HG03039 (cell line): ENCODE measurements at regions not wholly inside any gene's neighbourhood (a gene's known extent, or its start where the extent isn't known, plus 50 kb on each side); places are given as distances from the start of the nearest gene placed in this dataset.
"Not testable (repeated sequence)": the region's sequence is repeated elsewhere in the genome, so short reads cannot be mapped to it uniquely, and the experiment has no call there.

Experiments
- ATAC-seq: cut with Tn5 transposase; IDR thresholded peaks from one replicate; pipeline ENCODE4 v1.9.1; 2021; ENCODE audit warnings: mild to moderate bottlenecking, moderate library complexity; ENCODE audit not compliant: unreplicated experiment

- no peak for ATAC-seq
Observed at GRCh38 chr2:59180111-59180510, 939.0 kb upstream of the FANCL start.

DNA sequence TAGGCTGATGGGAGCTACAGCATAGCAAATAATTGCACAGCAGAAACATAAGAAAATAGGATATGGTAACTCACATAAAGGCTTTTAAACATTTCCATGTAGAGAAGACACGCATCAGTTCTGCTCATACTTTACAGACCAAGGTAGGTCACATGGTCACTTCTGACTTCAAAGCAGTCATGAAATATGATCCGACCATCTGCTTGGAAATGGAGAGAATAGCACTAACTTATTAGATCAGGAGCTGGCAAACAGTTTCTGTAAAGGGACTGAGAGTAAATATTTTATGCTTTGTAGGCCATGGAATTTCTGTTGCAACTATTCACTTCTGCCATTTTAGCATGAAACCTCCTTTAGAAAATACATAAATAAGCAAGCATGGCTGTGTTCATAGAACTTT lies 936.6 kb upstream of the FANCL start:
- no peak for ATAC-seq

GRCh38 chr2:59176737-59177136 lies 935.6 kb upstream of the FANCL start:
- no peak for ATAC-seq

- no peak for ATAC-seq
Observed at GRCh38 chr2:59174536-59175243, 933.6 kb upstream of the FANCL start.

GRCh38 chr2:59173325-59173724 lies 932.2 kb upstream of the FANCL start:
- no peak for ATAC-seq

GRCh38 chr2:59171019-59171418 lies 929.9 kb upstream of the FANCL start:
- ATAC-seq = no peak

DNA sequence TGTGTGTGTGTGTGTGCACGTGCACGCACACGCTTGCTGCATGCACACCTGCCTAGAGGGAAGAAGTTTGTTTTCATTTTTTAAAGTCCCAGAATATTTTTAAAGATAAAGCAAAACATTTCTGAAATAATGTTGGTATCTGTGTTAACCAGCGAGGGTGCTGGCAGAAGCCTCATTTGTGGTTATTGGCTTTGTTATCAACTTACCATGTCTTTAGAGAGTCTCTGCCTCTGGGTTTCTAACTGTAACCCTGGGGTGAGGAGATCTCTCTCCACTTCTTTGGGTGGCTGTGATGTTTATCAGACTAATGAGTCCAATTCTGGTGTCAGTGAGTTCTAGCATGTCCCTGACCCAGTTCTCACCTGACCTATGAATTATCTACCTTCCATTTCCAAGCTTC lies 927.6 kb upstream of the FANCL start:
- no peak for ATAC-seq

DNA sequence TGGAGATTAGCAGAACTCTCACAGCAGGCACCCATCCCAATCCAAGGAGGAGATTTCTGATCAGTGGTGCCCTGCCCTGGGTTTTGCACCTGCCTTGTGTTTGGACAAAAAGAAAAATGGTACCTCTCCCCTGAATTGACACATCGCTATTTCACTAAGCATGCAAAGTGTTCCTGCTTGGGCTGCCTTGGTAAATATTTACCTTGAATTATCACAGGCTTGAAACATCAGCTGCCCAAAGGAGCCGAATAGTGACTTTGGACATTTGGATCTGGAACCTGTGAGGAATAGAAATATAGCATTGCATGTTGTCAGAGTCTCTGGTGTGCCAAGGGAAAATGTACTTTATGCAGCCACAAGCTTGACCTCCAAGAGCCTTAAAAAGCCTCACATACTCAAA lies 926.4 kb upstream of the FANCL start:
- ATAC-seq = no peak

DNA sequence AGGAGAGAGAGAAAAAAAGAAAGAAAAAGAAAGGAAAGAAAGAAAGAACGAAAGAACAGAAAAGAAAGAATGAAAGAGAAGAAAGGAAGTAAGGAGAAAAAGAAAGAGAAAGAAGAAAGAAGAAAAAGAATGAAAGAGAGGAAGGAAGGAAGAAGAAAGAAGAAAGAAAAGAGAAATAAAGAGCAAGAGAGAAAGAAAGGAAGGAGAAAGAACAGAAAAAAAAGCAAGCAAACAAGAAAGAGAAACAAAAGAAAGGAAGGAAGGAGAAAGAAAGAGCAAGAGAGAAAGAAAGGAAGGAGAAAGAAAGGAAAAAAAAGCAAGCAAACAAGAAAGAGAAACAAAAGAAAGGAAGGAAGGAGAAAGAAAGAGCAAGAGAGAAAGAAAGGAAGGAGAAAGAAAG lies 916.8 kb upstream of the FANCL start:
- ATAC-seq = not testable (repeated sequence)

DNA sequence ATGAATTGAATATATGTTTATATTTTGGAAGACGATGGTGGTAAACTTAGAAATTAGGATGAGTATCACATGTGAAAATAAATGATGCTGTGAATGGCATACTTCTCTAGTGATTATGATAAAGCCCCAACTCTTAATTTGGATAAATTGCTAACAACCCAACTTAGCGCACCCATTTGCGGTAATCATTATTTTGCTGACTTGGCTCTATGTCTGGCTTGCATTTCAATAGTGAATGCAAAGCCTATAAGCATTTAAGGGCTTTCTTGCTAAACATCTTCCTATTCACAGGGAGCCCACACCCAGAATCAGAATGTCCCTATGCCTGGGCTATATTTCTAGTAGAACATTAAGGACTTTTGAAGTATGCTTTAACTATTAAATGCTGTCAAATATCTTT lies 910.7 kb upstream of the FANCL start:
- no peak for ATAC-seq

- no peak for ATAC-seq
Observed at GRCh38 chr2:59150217-59150849, 909.2 kb upstream of the FANCL start.

DNA sequence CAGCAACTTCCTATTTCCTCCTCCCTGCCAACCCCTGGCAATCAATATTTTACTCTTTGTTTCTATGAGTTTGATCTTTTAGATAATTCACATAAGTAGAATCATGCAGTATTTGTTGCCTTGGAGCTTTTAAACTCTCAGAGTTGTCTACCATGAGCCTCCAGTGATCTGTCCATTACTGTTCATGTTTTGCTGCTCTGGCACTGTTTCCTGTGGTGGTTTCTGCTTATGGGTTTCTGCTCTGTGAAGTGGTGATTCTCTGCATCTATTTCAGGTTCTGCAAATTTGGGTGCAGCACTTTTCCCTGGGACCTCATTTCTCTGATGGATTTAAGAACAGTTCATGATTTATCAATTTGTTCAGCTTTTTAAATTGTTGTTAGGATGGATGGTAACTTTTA lies 908.1 kb upstream of the FANCL start:
- no peak for ATAC-seq

- no peak for ATAC-seq
Observed at GRCh38 chr2:59112258-59112657, 871.1 kb upstream of the FANCL start.

GRCh38 chr2:59096973-59097372 lies 855.8 kb upstream of the FANCL start:
- ATAC-seq = no peak

DNA sequence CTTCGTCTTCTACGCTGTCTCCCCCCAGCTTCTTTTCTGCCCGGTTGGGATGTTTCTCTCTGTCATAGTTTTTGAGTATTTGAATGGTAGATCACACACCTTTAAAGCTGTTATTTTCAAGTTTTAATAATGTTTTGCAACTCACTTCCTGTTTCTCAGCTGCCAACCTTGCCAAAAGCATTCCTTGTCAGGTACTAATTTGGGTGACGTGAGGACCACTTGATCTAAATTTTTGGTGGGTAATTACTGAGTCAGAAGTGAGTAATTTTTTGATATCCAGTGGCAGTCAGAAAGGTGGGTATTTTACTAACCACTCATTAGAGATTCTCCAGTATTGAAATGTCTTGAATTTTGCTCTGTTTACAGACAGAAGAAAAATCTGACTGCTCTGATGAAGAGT lies 852.4 kb upstream of the FANCL start:
- ATAC-seq = no peak

- ATAC-seq = no peak
Observed at GRCh38 chr2:59084326-59084725, 843.2 kb upstream of the FANCL start.

GRCh38 chr2:59083075-59083828 lies 842.1 kb upstream of the FANCL start:
- no peak for ATAC-seq

DNA sequence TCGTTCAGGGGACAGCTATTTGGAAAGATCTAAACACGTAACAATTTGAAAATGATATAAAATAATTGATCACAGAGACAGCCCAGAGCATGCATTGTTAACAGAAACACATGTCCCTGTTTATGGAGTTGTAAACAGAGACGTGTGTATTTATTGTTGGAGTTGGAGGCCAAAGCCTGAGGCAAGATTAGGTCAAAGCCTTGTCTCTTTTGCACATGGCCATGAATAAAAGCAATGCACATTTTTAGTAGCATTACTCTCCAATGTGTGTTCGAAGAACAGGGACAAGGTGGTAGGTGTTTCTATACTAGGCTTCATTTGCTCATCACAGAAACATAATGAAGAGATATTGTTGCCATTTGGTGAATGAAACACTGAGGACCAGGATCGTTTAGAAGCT lies 841.5 kb upstream of the FANCL start:
- ATAC-seq = no peak

- no peak for ATAC-seq
Observed at GRCh38 chr2:59080451-59081181, 839.5 kb upstream of the FANCL start.

DNA sequence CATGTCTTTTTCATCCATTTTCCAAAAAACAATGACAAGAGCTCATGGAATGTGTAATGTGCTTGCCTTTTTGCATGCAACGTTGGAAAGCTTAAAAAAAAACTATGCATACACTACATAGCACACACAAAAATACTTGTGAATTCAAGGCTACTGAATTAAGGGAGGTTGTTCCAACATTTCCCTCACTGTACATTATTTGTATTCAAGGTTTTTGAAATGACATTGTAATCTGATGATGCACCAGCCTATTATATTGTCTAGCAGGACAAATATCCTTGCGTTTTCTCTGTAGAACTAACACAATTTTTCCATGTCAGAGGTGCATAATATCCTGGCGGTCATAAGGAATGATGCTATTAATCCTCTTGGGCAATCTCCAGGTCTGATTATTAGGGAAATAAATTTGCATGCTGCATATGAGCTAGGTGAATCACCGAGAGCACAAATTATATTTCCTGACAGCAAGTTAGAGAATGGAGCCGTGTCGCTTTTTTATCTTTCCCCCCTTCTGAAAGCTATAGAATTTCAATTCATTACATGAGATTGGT lies 836.9 kb upstream of the FANCL start:
- ATAC-seq = no peak

- no peak for ATAC-seq
Observed at GRCh38 chr2:59077026-59077725, 836.1 kb upstream of the FANCL start.
